Amniotic epithelial cell (primary cell): ENCODE measurements at regions not wholly inside any gene's neighbourhood (a gene's known extent, or its start where the extent isn't known, plus 50 kb on each side); places are given as distances from the start of the nearest gene placed in this dataset.

ENCODE experiments used
- DNase-seq: peaks from one replicate; pipeline ENCODE4 v3.0.0-alpha.2; 2010; ENCODE audit warnings: low read depth

DNA sequence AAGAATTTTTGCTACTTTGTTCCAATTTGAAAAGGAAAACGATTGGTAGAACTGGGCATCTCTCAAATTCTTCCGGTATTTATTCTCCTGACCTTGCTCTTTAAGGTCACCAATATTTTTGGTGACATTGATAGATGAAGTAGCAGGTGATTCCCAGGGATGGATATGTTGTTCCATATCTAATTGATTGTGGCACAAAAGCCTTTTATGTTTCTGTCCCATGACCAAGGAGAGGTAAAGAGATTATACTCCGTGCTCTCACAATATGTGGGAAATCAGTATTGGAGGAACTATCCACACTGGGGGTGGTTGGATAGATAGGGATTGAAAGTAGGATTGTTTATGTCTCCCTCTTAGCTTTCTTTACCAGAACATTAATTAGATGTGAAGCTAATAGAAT lies 61.7 kb upstream of the LRIG3 start:
- DNase-seq, result no peak

DNA sequence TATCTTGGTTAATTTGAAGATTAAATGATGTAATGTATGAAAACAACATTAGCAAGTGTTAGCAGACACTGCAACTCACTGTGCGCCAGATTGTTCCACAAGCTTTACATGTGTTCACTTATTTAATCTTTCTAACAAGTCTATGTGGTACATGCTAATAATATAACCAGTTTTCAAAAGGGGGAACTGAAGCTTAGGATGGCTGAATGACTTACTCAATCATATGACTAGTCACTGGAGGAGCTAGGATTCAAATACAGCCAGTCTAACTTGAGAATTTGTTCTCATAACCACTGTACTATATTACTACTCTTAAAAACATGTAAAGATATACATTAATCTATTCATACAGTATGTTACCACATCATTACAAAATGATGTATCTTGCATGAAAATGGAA lies 60.5 kb upstream of the LRIG3 start:
- peak; percentile 0 for DNase-seq

DNA sequence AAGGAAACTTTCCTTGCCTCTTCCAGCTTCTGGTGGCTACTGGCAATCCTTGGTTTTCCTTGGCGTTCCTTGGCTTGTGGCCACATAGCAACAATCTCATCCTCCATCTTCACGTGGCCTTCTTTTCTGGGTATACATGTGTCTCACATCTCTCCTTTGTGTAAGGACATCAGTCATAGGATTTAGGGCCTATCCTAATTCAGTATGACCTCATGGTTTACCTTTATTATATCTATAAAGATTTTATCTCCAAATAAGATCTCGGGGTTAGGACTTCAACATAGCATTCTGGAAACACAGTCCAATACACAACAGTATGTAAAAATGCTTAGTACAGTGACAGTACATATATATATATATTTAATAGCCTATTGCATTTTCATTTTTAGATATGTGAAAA lies 58.4 kb upstream of the LRIG3 start:
- DNase-seq, result no peak

- DNase-seq, result peak; percentile 0
Measured at GRCh38 chr12:58977476-58977875, 57.2 kb upstream of the LRIG3 start.

DNA sequence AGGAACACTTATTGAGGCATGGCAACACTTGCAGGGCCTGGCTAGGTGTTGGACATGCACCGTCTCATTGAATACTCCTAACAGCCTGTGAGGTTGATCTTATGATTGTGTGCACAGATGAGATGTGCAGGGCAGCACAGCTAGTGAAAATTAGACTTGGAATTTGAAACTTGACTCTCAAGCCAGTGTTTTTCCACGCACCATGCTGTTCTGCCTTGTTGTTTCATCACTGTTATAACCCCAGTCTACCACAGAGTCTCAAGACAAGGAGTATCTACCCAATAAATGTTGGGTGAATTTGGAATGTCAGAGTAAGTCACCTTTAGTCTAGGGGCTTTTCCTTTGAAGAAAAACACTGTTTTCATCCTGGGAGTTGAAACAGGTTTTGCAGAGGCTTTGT lies 55.8 kb upstream of the LRIG3 start:
- peak; percentile 1 for DNase-seq
